GM23248 (cell line): ENCODE measurements at regions not wholly inside any gene's neighbourhood (a gene's known extent, or its start where the extent isn't known, plus 50 kb on each side); places are given as distances from the start of the nearest gene placed in this dataset.

Source experiments
- EZH2 ChIP-seq: fragments of 200-600 bp; sonication (generic); IDR thresholded peaks from 2 replicates; pipeline ENCODE4 v1.6.1; 2018; ENCODE audit warnings: antibody characterized with exemption, mild to moderate bottlenecking; ENCODE audit not compliant: insufficient read depth, poor library complexity, severe bottlenecking
- EZH2phosphoT487 ChIP-seq: fragments of 200-600 bp; sonication (generic); IDR thresholded peaks from 2 replicates; pipeline ENCODE4 v1.6.1; 2018; ENCODE audit warnings: antibody characterized with exemption, moderate library complexity, mild to moderate bottlenecking, low read depth; ENCODE audit not compliant: insufficient read depth

GRCh38 chr5:3852161-3852916 is 256.7 kb downstream of the IRX1 start:
- TF ChIP-seq EZH2 (no peak), EZH2phosphoT487 (no peak)
